ENCODE measurements at regions not wholly inside any gene's neighbourhood (a gene's known extent, or its start where the extent isn't known, plus 50 kb on each side); places are given as distances from the start of the nearest gene placed in this dataset.
"Not testable (repeated sequence)": the region's sequence is repeated elsewhere in the genome, so short reads cannot be mapped to it uniquely, and the experiment has no call there.

- Mint-ChIP-seq H3K36me3 (ENCODE audit: low read depth) (no peaks in the 10 kb centered on the region), H3K27me3 (ENCODE audit: low read depth) (no peaks in the 10 kb centered on the region), H3K4me1 (ENCODE audit: low read depth) (no peaks in the 10 kb centered on the region), H3K4me3 (ENCODE audit: low read depth) (no peak overlapping the region), H3K27ac (no peak overlapping the region), H3K9me3 (peaks cover 5% of the 10 kb centered on the region)
- DNase-seq (ENCODE audit: low spot score), result no peak
- intact Hi-C loops (cut with micrococcal nuclease), result no loop called here
These were observed 429.2 kb downstream of the GPAT3 start for GRCh38 chr4:83964996-83965541.

- H3K4me1 Mint-ChIP-seq (ENCODE audit: low read depth), result no peaks in the 10 kb centered on the region
- no peaks in the 10 kb centered on the region for H3K27me3 Mint-ChIP-seq (ENCODE audit: low read depth)
- no peak for DNase-seq (ENCODE audit: low spot score)
- intact Hi-C loops (cut with micrococcal nuclease), result no loop called here
- no peak overlapping the region for H3K4me3 Mint-ChIP-seq (ENCODE audit: low read depth)
- H3K27ac Mint-ChIP-seq, result no peak overlapping the region
- H3K9me3 Mint-ChIP-seq, result peaks cover 5% of the 10 kb centered on the region
- H3K36me3 Mint-ChIP-seq (ENCODE audit: low read depth), result no peaks in the 10 kb centered on the region
These were observed 426.6 kb downstream of the GPAT3 start for GRCh38 chr4:83962492-83962891.

- Mint-ChIP-seq H3K27ac (no peak overlapping the region), H3K4me3 (ENCODE audit: low read depth) (no peak overlapping the region), H3K36me3 (ENCODE audit: low read depth) (no peaks in the 10 kb centered on the region), H3K4me1 (ENCODE audit: low read depth) (no peaks in the 10 kb centered on the region), H3K9me3 (peaks cover 5% of the 10 kb centered on the region), H3K27me3 (ENCODE audit: low read depth) (no peaks in the 10 kb centered on the region)
- intact Hi-C loops (cut with micrococcal nuclease), result no loop called here
- no peak for DNase-seq (ENCODE audit: low spot score)
These were observed 425.7 kb downstream of the GPAT3 start for GRCh38 chr4:83961575-83961974.

GRCh38 chr4:83959160-83959559 is 423.3 kb downstream of the GPAT3 start:
- H3K36me3 Mint-ChIP-seq (ENCODE audit: low read depth), result no peaks in the 10 kb centered on the region
- H3K4me3 Mint-ChIP-seq (ENCODE audit: low read depth), result no peak overlapping the region
- no peak overlapping the region for H3K27ac Mint-ChIP-seq
- intact Hi-C loops (cut with micrococcal nuclease), result no loop called here
- no peaks in the 10 kb centered on the region for H3K27me3 Mint-ChIP-seq (ENCODE audit: low read depth)
- no peaks in the 10 kb centered on the region for H3K4me1 Mint-ChIP-seq (ENCODE audit: low read depth)
- DNase-seq (ENCODE audit: low spot score), result no peak
- no peaks in the 10 kb centered on the region for H3K9me3 Mint-ChIP-seq

- Mint-ChIP-seq H3K4me3 (ENCODE audit: low read depth) (no peak overlapping the region), H3K27ac (no peak overlapping the region), H3K36me3 (ENCODE audit: low read depth) (no peaks in the 10 kb centered on the region), H3K27me3 (ENCODE audit: low read depth) (no peaks in the 10 kb centered on the region), H3K4me1 (ENCODE audit: low read depth) (no peaks in the 10 kb centered on the region), H3K9me3 (no peaks in the 10 kb centered on the region)
- DNase-seq (ENCODE audit: low spot score), result no peak
- intact Hi-C loops (cut with micrococcal nuclease), result no loop called here
These were observed 411.9 kb downstream of the GPAT3 start for GRCh38 chr4:83947830-83948193.

DNA sequence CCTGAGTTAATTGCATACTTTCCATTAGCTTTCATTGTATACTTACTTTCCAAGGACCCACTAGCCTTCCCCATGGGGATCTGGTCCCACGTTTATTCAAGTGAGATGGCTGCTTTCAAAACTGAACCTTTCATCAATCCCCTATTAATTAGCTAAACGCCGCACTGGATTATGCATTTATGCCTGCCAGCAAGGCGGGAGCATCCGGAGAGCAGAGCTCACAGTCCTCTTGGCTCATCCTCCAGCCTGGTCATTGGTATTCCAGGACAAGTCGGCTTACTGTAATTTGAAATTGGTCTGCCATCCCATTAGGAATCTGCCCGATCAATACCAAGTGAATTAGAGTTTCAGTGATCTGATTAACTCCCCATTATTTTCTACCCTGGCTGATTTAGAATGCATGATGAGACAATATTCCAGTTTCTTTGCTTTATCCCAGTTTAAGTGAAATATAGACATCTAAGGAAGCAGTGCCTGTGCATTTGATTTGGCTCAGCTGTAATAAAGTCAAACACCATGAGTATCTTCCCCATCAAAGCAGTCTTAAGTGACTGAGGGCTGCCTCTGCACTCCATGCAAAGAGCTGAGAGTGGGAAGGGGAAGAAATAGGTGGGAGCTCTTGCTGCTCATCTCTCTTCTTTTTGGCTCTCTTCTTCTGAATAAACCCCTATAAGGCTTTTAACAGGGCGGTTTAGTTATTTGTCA is 411.4 kb downstream of the GPAT3 start:
- Mint-ChIP-seq H3K27ac (no peak overlapping the region), H3K4me3 (ENCODE audit: low read depth) (no peak overlapping the region), H3K36me3 (ENCODE audit: low read depth) (no peaks in the 10 kb centered on the region), H3K4me1 (ENCODE audit: low read depth) (no peaks in the 10 kb centered on the region), H3K9me3 (peaks cover 2% of the 10 kb centered on the region), H3K27me3 (ENCODE audit: low read depth) (no peaks in the 10 kb centered on the region)
- no peak for DNase-seq (ENCODE audit: low spot score)
- intact Hi-C loops (cut with micrococcal nuclease), result no loop called here

GRCh38 chr4:83943691-83944090 is 407.8 kb downstream of the GPAT3 start:
- H3K27ac Mint-ChIP-seq; H3K27me3 Mint-ChIP-seq (ENCODE audit: low read depth); H3K4me3 Mint-ChIP-seq (ENCODE audit: low read depth); H3K36me3 Mint-ChIP-seq (ENCODE audit: low read depth); H3K4me1 Mint-ChIP-seq (ENCODE audit: low read depth); H3K9me3 Mint-ChIP-seq; DNase-seq (ENCODE audit: low spot score); intact Hi-C loops (cut with micrococcal nuclease): not testable (repeated sequence)

DNA sequence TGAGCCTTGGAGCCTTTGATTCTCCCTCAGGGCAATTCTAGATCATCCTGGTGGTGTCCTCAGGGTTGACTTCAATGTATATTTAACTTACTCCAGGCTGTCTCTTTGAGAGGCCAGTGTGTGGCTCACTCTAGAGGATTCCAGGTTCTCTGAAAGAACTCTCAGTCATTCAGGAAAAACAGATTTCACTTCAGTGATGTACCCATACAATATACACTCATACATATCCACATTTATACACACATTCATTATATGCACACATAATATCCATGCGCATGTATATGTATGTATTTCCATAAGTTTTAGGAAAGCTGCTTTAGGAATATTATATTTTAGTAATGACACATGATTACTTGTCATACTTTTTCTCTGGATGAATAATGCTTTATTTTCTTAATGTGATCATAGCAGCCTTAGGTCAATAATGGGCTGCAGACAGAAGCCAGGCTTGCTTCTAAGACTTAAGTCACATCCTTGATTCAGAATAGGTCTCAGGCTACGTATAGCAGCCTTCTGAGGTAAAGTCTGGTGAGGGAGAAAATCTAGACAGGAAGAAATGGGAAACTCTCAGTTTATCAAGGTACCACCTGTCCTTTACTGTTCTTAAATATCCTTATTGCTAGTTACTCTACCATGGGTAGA is 397.0 kb downstream of the GPAT3 start:
- H3K4me1 Mint-ChIP-seq (ENCODE audit: low read depth), result no peaks in the 10 kb centered on the region
- no peak overlapping the region for H3K4me3 Mint-ChIP-seq (ENCODE audit: low read depth)
- no peak for DNase-seq (ENCODE audit: low spot score)
- no peaks in the 10 kb centered on the region for H3K36me3 Mint-ChIP-seq (ENCODE audit: low read depth)
- H3K27ac Mint-ChIP-seq, result no peak overlapping the region
- intact Hi-C loops (cut with micrococcal nuclease), result no loop called here
- H3K27me3 Mint-ChIP-seq (ENCODE audit: low read depth), result no peaks in the 10 kb centered on the region
- no peaks in the 10 kb centered on the region for H3K9me3 Mint-ChIP-seq

GRCh38 chr4:83931659-83932438 is 395.9 kb downstream of the GPAT3 start:
- no peaks in the 10 kb centered on the region for H3K27me3 Mint-ChIP-seq (ENCODE audit: low read depth)
- no peak overlapping the region for H3K27ac Mint-ChIP-seq
- no peak for DNase-seq (ENCODE audit: low spot score)
- H3K4me3 Mint-ChIP-seq (ENCODE audit: low read depth), result no peak overlapping the region
- no peaks in the 10 kb centered on the region for H3K4me1 Mint-ChIP-seq (ENCODE audit: low read depth)
- H3K36me3 Mint-ChIP-seq (ENCODE audit: low read depth), result no peaks in the 10 kb centered on the region
- H3K9me3 Mint-ChIP-seq, result no peaks in the 10 kb centered on the region
- intact Hi-C loops (cut with micrococcal nuclease), result no loop called here

GRCh38 chr4:83929550-83929949 is 393.6 kb downstream of the GPAT3 start:
- DNase-seq (ENCODE audit: low spot score), result no peak
- Mint-ChIP-seq H3K27me3 (ENCODE audit: low read depth) (no peaks in the 10 kb centered on the region), H3K4me1 (ENCODE audit: low read depth) (no peaks in the 10 kb centered on the region), H3K4me3 (ENCODE audit: low read depth) (no peak overlapping the region), H3K36me3 (ENCODE audit: low read depth) (no peaks in the 10 kb centered on the region), H3K9me3 (no peaks in the 10 kb centered on the region), H3K27ac (no peak overlapping the region)
- intact Hi-C loops (cut with micrococcal nuclease), result no loop called here

DNA sequence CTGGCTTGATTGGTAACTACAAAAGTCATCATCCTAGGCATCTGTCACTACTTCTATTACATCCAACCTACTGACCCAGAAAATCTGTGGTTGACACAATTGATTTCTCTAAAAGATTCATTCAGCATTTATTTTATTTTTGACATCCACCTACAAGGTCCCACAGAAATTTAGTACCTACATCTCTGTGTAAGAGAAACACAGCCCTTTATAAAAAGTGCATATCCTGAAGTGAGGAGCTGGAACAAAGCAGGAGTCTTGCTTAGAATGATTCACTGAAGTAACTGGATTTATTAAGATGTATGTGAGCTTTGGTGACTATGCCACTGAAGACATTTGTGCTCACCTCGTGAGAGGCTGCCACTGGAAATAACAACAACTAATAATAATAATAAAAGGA is 391.0 kb downstream of the GPAT3 start:
- no peak overlapping the region for H3K4me3 Mint-ChIP-seq (ENCODE audit: low read depth)
- H3K9me3 Mint-ChIP-seq, result no peaks in the 10 kb centered on the region
- H3K36me3 Mint-ChIP-seq (ENCODE audit: low read depth), result no peaks in the 10 kb centered on the region
- H3K27me3 Mint-ChIP-seq (ENCODE audit: low read depth), result no peaks in the 10 kb centered on the region
- H3K27ac Mint-ChIP-seq, result no peak overlapping the region
- no peaks in the 10 kb centered on the region for H3K4me1 Mint-ChIP-seq (ENCODE audit: low read depth)
- intact Hi-C loops (cut with micrococcal nuclease), result no loop called here
- DNase-seq (ENCODE audit: low spot score), result no peak

- no peak for DNase-seq (ENCODE audit: low spot score)
- Mint-ChIP-seq H3K4me1 (ENCODE audit: low read depth) (no peaks in the 10 kb centered on the region), H3K27ac (no peak overlapping the region), H3K4me3 (ENCODE audit: low read depth) (no peak overlapping the region), H3K9me3 (no peaks in the 10 kb centered on the region), H3K27me3 (ENCODE audit: low read depth) (no peaks in the 10 kb centered on the region), H3K36me3 (ENCODE audit: low read depth) (no peaks in the 10 kb centered on the region)
- intact Hi-C loops (cut with micrococcal nuclease), result no loop called here
These were observed 387.4 kb downstream of the GPAT3 start for GRCh38 chr4:83923341-83923740.

- Mint-ChIP-seq H3K9me3 (no peaks in the 10 kb centered on the region), H3K4me1 (ENCODE audit: low read depth) (no peaks in the 10 kb centered on the region), H3K27ac (no peak overlapping the region), H3K27me3 (ENCODE audit: low read depth) (no peaks in the 10 kb centered on the region), H3K4me3 (ENCODE audit: low read depth) (no peak overlapping the region), H3K36me3 (ENCODE audit: low read depth) (no peaks in the 10 kb centered on the region)
- DNase-seq (ENCODE audit: low spot score), result no peak
- intact Hi-C loops (cut with micrococcal nuclease), result no loop called here
These were observed 386.5 kb downstream of the GPAT3 start for GRCh38 chr4:83922402-83922801.
